ENCODE measurements at regions not wholly inside any gene's neighbourhood (a gene's known extent, or its start where the extent isn't known, plus 50 kb on each side); places are given as distances from the start of the nearest gene placed in this dataset.

- Histone ChIP-seq H3K79me2 (ENCODE audit: insufficient read depth, low read length) (no peaks in the 10 kb centered on the region), H3K36me3 (ENCODE audit: control insufficient read depth in 1 of 2, insufficient read depth in 2 of 2, low read length in 2 of 2) (no peaks in the 10 kb centered on the region), H3K9me3 (ENCODE audit: control insufficient read depth in 1 of 2, insufficient read depth in 1 of 2, low read depth in 1 of 2, low read length in 2 of 2) (peaks cover 0 to 3% of the 10 kb centered on the region in 2 experiments; a peak in 2 of 4 replicates), H3K9me2 (ENCODE audit: insufficient read depth) (no peaks in the 10 kb centered on the region), H3K4me1 (ENCODE audit: control insufficient read depth in 1 of 2, insufficient read depth in 2 of 2, low read length in 2 of 2) (no peaks in the 10 kb centered on the region), H3K4me3 (replicated peaks in 1 of 2; ENCODE audit: low read depth in 1 of 2, low read length in 2 of 2) (no peak overlapping the region), H3K9ac (ENCODE audit: low read length) (no peak overlapping the region), H2AFZ (ENCODE audit: low read depth, low read length, poor library complexity, severe bottlenecking) (no peak overlapping the region), H3K27ac (ENCODE audit: low read depth, low read length) (no peak overlapping the region), H3K27me3 (ENCODE audit: insufficient read depth, low read length) (no peaks in the 10 kb centered on the region), H3K4me2 (ENCODE audit: low read length) (no peak overlapping the region), H4K20me1 (ENCODE audit: insufficient read depth) (no peaks in the 10 kb centered on the region)
- TF ChIP-seq SIN3A (IDR thresholded peaks at IDR 0.05; ENCODE audit: low read depth) (no peak), YY1 (IDR thresholded peaks at IDR 0.05; ENCODE audit: extremely low read depth, insufficient replicate concordance, low read depth, low read length) (no peak), ZFX (IDR thresholded peaks at IDR 0.05) (no peak), EGR1 (IDR thresholded peaks at IDR 0.05; ENCODE audit: low read depth) (no peak), CEBPB (IDR thresholded peaks at IDR 0.05; ENCODE audit: low read depth) (no peak), MAX (IDR thresholded peaks at IDR 0.05) (no peak), SRF (IDR thresholded peaks at IDR 0.05; ENCODE audit: low read depth) (no peak), ATF3 (IDR thresholded peaks at IDR 0.05) (no peak), RAD21 (IDR thresholded peaks at IDR 0.05; ENCODE audit: low read depth) (no peak), CBX3 (IDR thresholded peaks at IDR 0.05; ENCODE audit: low read depth) (no peak), POLR2A (IDR thresholded peaks at IDR 0.05; ENCODE audit: borderline replicate concordance, extremely low read depth, insufficient read depth, insufficient read length) (no peak)
- POLR2A ChIA-PET, result no interaction called here
- CTCF ChIA-PET, result no interaction called here
- RAD21 ChIA-PET (ENCODE audit: low non-redundant PET in 1 of 2, low total read pairs in 2 of 2, uncharacterized antibody in 2 of 2, unreplicated experiment in 2 of 2), result no interaction called here
- DNase-seq (ENCODE audit: low read depth, low spot score) (no peak), ATAC-seq (no peak)
- no TSS peak for BruUV-seq (replicated peaks)
- intact Hi-C loops (cut with micrococcal nuclease), result no loop called here
Observed at GRCh38 chr16:8236816-8237215, 353.5 kb downstream of the TMEM114 start.

GRCh38 chr16:8230497-8230896 lies 359.8 kb downstream of the TMEM114 start:
- ChIA-PET POLR2A (no interaction called here), CTCF (no interaction called here), RAD21 (ENCODE audit: low non-redundant PET in 1 of 2, low total read pairs in 2 of 2, uncharacterized antibody in 2 of 2, unreplicated experiment in 2 of 2) (no interaction called here)
- DNase-seq (ENCODE audit: low read depth, low spot score), result no peak
- Histone ChIP-seq H4K20me1 (ENCODE audit: insufficient read depth) (no peaks in the 10 kb centered on the region), H3K36me3 (ENCODE audit: control insufficient read depth in 1 of 2, insufficient read depth in 2 of 2, low read length in 2 of 2) (no peaks in the 10 kb centered on the region), H3K9me3 (ENCODE audit: control insufficient read depth in 1 of 2, insufficient read depth in 1 of 2, low read depth in 1 of 2, low read length in 2 of 2) (peaks cover 0 to 3% of the 10 kb centered on the region in 2 experiments; a peak in 1 of 4 replicates), H3K9me2 (ENCODE audit: insufficient read depth) (no peaks in the 10 kb centered on the region), H3K4me2 (ENCODE audit: low read length) (no peak overlapping the region), H3K27me3 (ENCODE audit: insufficient read depth, low read length) (no peaks in the 10 kb centered on the region), H3K9ac (ENCODE audit: low read length) (no peak overlapping the region), H2AFZ (ENCODE audit: low read depth, low read length, poor library complexity, severe bottlenecking) (no peak overlapping the region), H3K4me3 (replicated peaks in 1 of 2; ENCODE audit: low read depth in 1 of 2, low read length in 2 of 2) (no peak overlapping the region), H3K79me2 (ENCODE audit: insufficient read depth, low read length) (no peaks in the 10 kb centered on the region), H3K4me1 (ENCODE audit: control insufficient read depth in 1 of 2, insufficient read depth in 2 of 2, low read length in 2 of 2) (no peaks in the 10 kb centered on the region), H3K27ac (ENCODE audit: low read depth, low read length) (no peak overlapping the region)
- intact Hi-C loops (cut with micrococcal nuclease), result no loop called here
- no peak for ATAC-seq
- TF ChIP-seq CBX3 (IDR thresholded peaks at IDR 0.05; ENCODE audit: low read depth) (no peak), ELF1 (IDR thresholded peaks at IDR 0.05; ENCODE audit: borderline replicate concordance, low read depth) (no peak), EZH2phosphoT487 (IDR thresholded peaks at IDR 0.05; ENCODE audit: borderline replicate concordance) (no peak), CTCF (IDR thresholded peaks at IDR 0.05 in 2 of 3, conservative IDR thresholded peaks at IDR 0.05 in 1 of 3; ENCODE audit: borderline replicate concordance in 1 of 3, insufficient read depth in 1 of 3, low read depth in 2 of 3, low read length in 2 of 3) (no peak), RAD21 (IDR thresholded peaks at IDR 0.05; ENCODE audit: low read depth) (no peak), EZH2 (IDR thresholded peaks at IDR 0.05) (no peak), CEBPB (IDR thresholded peaks at IDR 0.05; ENCODE audit: low read depth) (no peak)
- BruUV-seq (replicated peaks), result no TSS peak

All from HCT116 (cell line).